DOHH2 (cell line): ENCODE measurements at regions not wholly inside any gene's neighbourhood (a gene's known extent, or its start where the extent isn't known, plus 50 kb on each side); places are given as distances from the start of the nearest gene placed in this dataset.

Experiments
- EZH2phosphoT487 ChIP-seq: fragments of 200-600 bp; sonication (generic); IDR thresholded peaks from 2 replicates; pipeline ENCODE4 v1.6.1; 2017; ENCODE audit warnings: borderline replicate concordance, mild to moderate bottlenecking, antibody characterized with exemption, low read length, moderate library complexity, mixed read lengths
- TF ChIP-seq, protein P1 (sequence below): fragments of 200-600 bp; sonication (generic); IDR thresholded peaks from one replicate; pipeline ENCODE4 v1.5.1; 2014; ENCODE audit warnings: antibody characterized with exemption, mild to moderate bottlenecking, low read depth, low read length; ENCODE audit not compliant: poor library complexity, severe bottlenecking

GRCh38 chr16:80902306-80903110 lies 98.1 kb upstream of the CDYL2 start:
- TF ChIP-seq, protein P1, sequence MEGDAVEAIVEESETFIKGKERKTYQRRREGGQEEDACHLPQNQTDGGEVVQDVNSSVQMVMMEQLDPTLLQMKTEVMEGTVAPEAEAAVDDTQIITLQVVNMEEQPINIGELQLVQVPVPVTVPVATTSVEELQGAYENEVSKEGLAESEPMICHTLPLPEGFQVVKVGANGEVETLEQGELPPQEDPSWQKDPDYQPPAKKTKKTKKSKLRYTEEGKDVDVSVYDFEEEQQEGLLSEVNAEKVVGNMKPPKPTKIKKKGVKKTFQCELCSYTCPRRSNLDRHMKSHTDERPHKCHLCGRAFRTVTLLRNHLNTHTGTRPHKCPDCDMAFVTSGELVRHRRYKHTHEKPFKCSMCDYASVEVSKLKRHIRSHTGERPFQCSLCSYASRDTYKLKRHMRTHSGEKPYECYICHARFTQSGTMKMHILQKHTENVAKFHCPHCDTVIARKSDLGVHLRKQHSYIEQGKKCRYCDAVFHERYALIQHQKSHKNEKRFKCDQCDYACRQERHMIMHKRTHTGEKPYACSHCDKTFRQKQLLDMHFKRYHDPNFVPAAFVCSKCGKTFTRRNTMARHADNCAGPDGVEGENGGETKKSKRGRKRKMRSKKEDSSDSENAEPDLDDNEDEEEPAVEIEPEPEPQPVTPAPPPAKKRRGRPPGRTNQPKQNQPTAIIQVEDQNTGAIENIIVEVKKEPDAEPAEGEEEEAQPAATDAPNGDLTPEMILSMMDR: no peak
- no peak for TF ChIP-seq EZH2phosphoT487
